ENCODE measurements at regions not wholly inside any gene's neighbourhood (a gene's known extent, or its start where the extent isn't known, plus 50 kb on each side); places are given as distances from the start of the nearest gene placed in this dataset.

- peaks cover 25% of the 10 kb centered on the region for H3K27me3 Mint-ChIP-seq (ENCODE audit: unreplicated experiment)
- TF ChIP-seq CTCF (IDR thresholded peaks at IDR 0.05), result no peak
- peaks cover 22% of the 10 kb centered on the region for H3K4me1 Mint-ChIP-seq (ENCODE audit: unreplicated experiment)
- DNase-seq (ENCODE audit: extremely low spot score, unreplicated experiment), result no peak
- H3K27ac Mint-ChIP-seq (ENCODE audit: unreplicated experiment), result no peak overlapping the region
- H3K4me3 Mint-ChIP-seq (ENCODE audit: unreplicated experiment), result no peak overlapping the region
- H3K9me3 Mint-ChIP-seq (ENCODE audit: unreplicated experiment), result no peaks in the 10 kb centered on the region
- no peaks in the 10 kb centered on the region for H3K36me3 Mint-ChIP-seq (ENCODE audit: unreplicated experiment)
Observed at GRCh38 chr1:47685763-47686066, 247.9 kb downstream of the FOXD2 start.

- Mint-ChIP-seq H3K4me3 (ENCODE audit: unreplicated experiment) (no peak overlapping the region), H3K27me3 (ENCODE audit: unreplicated experiment) (peaks cover 30% of the 10 kb centered on the region), H3K36me3 (ENCODE audit: unreplicated experiment) (no peaks in the 10 kb centered on the region), H3K9me3 (ENCODE audit: unreplicated experiment) (no peaks in the 10 kb centered on the region), H3K4me1 (ENCODE audit: unreplicated experiment) (peaks cover 22% of the 10 kb centered on the region), H3K27ac (ENCODE audit: unreplicated experiment) (no peak overlapping the region)
- DNase-seq (ENCODE audit: extremely low spot score, unreplicated experiment), result peak; percentile 74
- no peak for TF ChIP-seq CTCF (IDR thresholded peaks at IDR 0.05)
Observed at GRCh38 chr1:47686731-47687630, 249.1 kb downstream of the FOXD2 start.

GRCh38 chr1:47687631-47688460 lies 250.0 kb downstream of the FOXD2 start:
- Mint-ChIP-seq H3K9me3 (ENCODE audit: unreplicated experiment) (no peaks in the 10 kb centered on the region), H3K27ac (ENCODE audit: unreplicated experiment) (no peak overlapping the region), H3K36me3 (ENCODE audit: unreplicated experiment) (no peaks in the 10 kb centered on the region), H3K4me3 (ENCODE audit: unreplicated experiment) (no peak overlapping the region), H3K4me1 (ENCODE audit: unreplicated experiment) (peaks cover 22% of the 10 kb centered on the region), H3K27me3 (ENCODE audit: unreplicated experiment) (peaks cover 30% of the 10 kb centered on the region)
- DNase-seq (ENCODE audit: extremely low spot score, unreplicated experiment), result peak; percentile 70
- TF ChIP-seq CTCF (IDR thresholded peaks at IDR 0.05), result no peak

GRCh38 chr1:47688461-47689296 lies 250.8 kb downstream of the FOXD2 start:
- H3K27me3 Mint-ChIP-seq (ENCODE audit: unreplicated experiment), result peaks cover 30% of the 10 kb centered on the region
- H3K4me1 Mint-ChIP-seq (ENCODE audit: unreplicated experiment), result peaks cover 22% of the 10 kb centered on the region
- no peak overlapping the region for H3K4me3 Mint-ChIP-seq (ENCODE audit: unreplicated experiment)
- DNase-seq (ENCODE audit: extremely low spot score, unreplicated experiment), result peak; percentile 74
- TF ChIP-seq CTCF (IDR thresholded peaks at IDR 0.05), result no peak
- H3K36me3 Mint-ChIP-seq (ENCODE audit: unreplicated experiment), result no peaks in the 10 kb centered on the region
- no peak overlapping the region for H3K27ac Mint-ChIP-seq (ENCODE audit: unreplicated experiment)
- H3K9me3 Mint-ChIP-seq (ENCODE audit: unreplicated experiment), result no peaks in the 10 kb centered on the region
